HG03064 (cell line): ENCODE measurements at regions not wholly inside any gene's neighbourhood (a gene's known extent, or its start where the extent isn't known, plus 50 kb on each side); places are given as distances from the start of the nearest gene placed in this dataset.

ENCODE experiments used
- ATAC-seq: cut with Tn5 transposase; IDR thresholded peaks from one replicate; pipeline ENCODE4 v1.9.1; 2021; ENCODE audit warnings: low read depth; ENCODE audit not compliant: unreplicated experiment

GRCh38 chr9:23123048-23123632, 676.5 kb downstream of the DMRTA1 start:
- ATAC-seq = no peak

GRCh38 chr9:23145467-23145866, 680.6 kb downstream of the ELAVL2 start:
- ATAC-seq = no peak

GRCh38 chr9:23153058-23153457, 673.0 kb downstream of the ELAVL2 start:
- no peak for ATAC-seq

GRCh38 chr9:23160491-23160890, 665.5 kb downstream of the ELAVL2 start:
- no peak for ATAC-seq

- ATAC-seq = no peak
Measured at GRCh38 chr9:23160952-23161469, 665.0 kb downstream of the ELAVL2 start.

GRCh38 chr9:23162789-23163188, 663.3 kb downstream of the ELAVL2 start:
- no peak for ATAC-seq

GRCh38 chr9:23171479-23171878, 654.6 kb downstream of the ELAVL2 start:
- ATAC-seq = no peak

GRCh38 chr9:23172206-23172605, 653.8 kb downstream of the ELAVL2 start:
- no peak for ATAC-seq

- ATAC-seq = no peak
Measured at GRCh38 chr9:23172979-23173637, 652.9 kb downstream of the ELAVL2 start.

GRCh38 chr9:23194281-23194680, 631.8 kb downstream of the ELAVL2 start:
- ATAC-seq = no peak

- ATAC-seq = no peak
Measured at GRCh38 chr9:23215688-23216087, 610.4 kb downstream of the ELAVL2 start.

- no peak for ATAC-seq
Measured at GRCh38 chr9:23219471-23219870, 606.6 kb downstream of the ELAVL2 start.

- no peak for ATAC-seq
Measured at GRCh38 chr9:23220171-23220570, 605.9 kb downstream of the ELAVL2 start.

GRCh38 chr9:23220957-23221356, 605.1 kb downstream of the ELAVL2 start:
- no peak for ATAC-seq

- no peak for ATAC-seq
Measured at GRCh38 chr9:23229890-23230317, 596.1 kb downstream of the ELAVL2 start.

GRCh38 chr9:23232831-23233230, 593.2 kb downstream of the ELAVL2 start:
- no peak for ATAC-seq

- no peak for ATAC-seq
Measured at GRCh38 chr9:23243523-23243922, 582.5 kb downstream of the ELAVL2 start.

- ATAC-seq = no peak
Measured at GRCh38 chr9:23245067-23245466, 581.0 kb downstream of the ELAVL2 start.

- no peak for ATAC-seq
Measured at GRCh38 chr9:23254404-23255184, 571.4 kb downstream of the ELAVL2 start.

- no peak for ATAC-seq
Measured at GRCh38 chr9:23255346-23255745, 570.7 kb downstream of the ELAVL2 start.

- ATAC-seq = no peak
Measured at GRCh38 chr9:23258569-23258968, 567.5 kb downstream of the ELAVL2 start.
